PC-9 (cell line): ENCODE measurements at regions not wholly inside any gene's neighbourhood (a gene's known extent, or its start where the extent isn't known, plus 50 kb on each side); places are given as distances from the start of the nearest gene placed in this dataset.

ENCODE experiments used
- BruUV-seq: library from RNA; stranded (reverse); fragments of 400-500 nt; replicated peaks from 2 replicates; lab custom pipeline; 2021; lab: Mats Ljungman, UMichigan
- CTCF ChIA-PET: fragments of 300-600 bp; sonication (Branson Sonifier 250); formaldehyde crosslinking; loops from one replicate; lab custom pipeline; 2022; ENCODE audit warnings: antibody characterized with exemption; lab: Charles Lee
- POLR2A ChIA-PET: fragments of 300-600 bp; sonication (Branson Sonifier 250); formaldehyde crosslinking; loops from one replicate; lab custom pipeline; 2022; ENCODE audit warnings: antibody characterized with exemption; ENCODE audit not compliant: unreplicated experiment; lab: Charles Lee
- DNase-seq, 2 experiments: peaks; one replicate each; pipeline versions ENCODE4 v3.0.0 to v3.0.0-alpha.2; 2015 to 2022; ENCODE audit warnings: mixed read lengths in 1 of 2
- H2AFZ ChIP-seq: fragments of 200-600 bp; sonication (generic); 2 replicates; pipeline ENCODE4 v1.8.1; 2017; ENCODE audit warnings: antibody characterized with exemption
- H3F3A ChIP-seq: fragments of 200-600 bp; sonication (generic); 2 replicates; pipeline ENCODE4 v1.8.1; 2017; ENCODE audit warnings: antibody characterized with exemption, mild to moderate bottlenecking, low read depth; ENCODE audit not compliant: insufficient read depth
- H3K27ac ChIP-seq: fragments of 200-600 bp; sonication (generic); 2 replicates; pipeline ENCODE4 v1.6.1; 2016; ENCODE audit warnings: mixed run types
- H3K27me3 ChIP-seq: fragments of 200-600 bp; sonication (generic); 2 replicates; pipeline ENCODE4 v1.6.1; 2016; ENCODE audit warnings: low read depth, mixed run types; ENCODE audit not compliant: insufficient read depth
- H3K36me3 ChIP-seq: fragments of 200-600 bp; sonication (generic); 2 replicates; pipeline ENCODE4 v1.6.1; 2016; ENCODE audit warnings: low read depth, mixed run types
- H3K4me1 ChIP-seq: fragments of 200-600 bp; sonication (generic); replicated peaks from 2 replicates; pipeline ENCODE4 v1.6.1; 2016; ENCODE audit warnings: mixed run types; ENCODE audit not compliant: insufficient read depth
- H3K4me2 ChIP-seq: fragments of 200-600 bp; sonication (generic); 2 replicates; pipeline ENCODE4 v1.6.1; 2017; ENCODE audit warnings: mixed run types
- H3K4me3 ChIP-seq: fragments of 200-600 bp; sonication (generic); 2 replicates; pipeline ENCODE4 v1.6.1; 2016; ENCODE audit warnings: mixed run types
- H3K79me2 ChIP-seq: fragments of 200-600 bp; sonication (generic); 2 replicates; pipeline ENCODE4 v1.6.1; 2017; ENCODE audit warnings: low read depth, mixed run types
- H3K9me2 ChIP-seq: fragments of 200-600 bp; sonication (generic); 2 replicates; pipeline ENCODE4 v1.8.1; 2017; ENCODE audit warnings: mild to moderate bottlenecking; ENCODE audit not compliant: insufficient read depth
- H3K9me3 ChIP-seq: fragments of 200-600 bp; sonication (generic); 2 replicates; pipeline ENCODE4 v1.8.1; 2016; ENCODE audit warnings: low read depth; ENCODE audit not compliant: insufficient read depth
- H4K20me1 ChIP-seq: fragments of 200-600 bp; sonication (generic); 2 replicates; pipeline ENCODE4 v1.8.1; 2017; ENCODE audit not compliant: insufficient read depth
- CTCF ChIP-seq: fragments of 200-600 bp; sonication (generic); conservative IDR thresholded peaks from 2 replicates; pipeline ENCODE4 v1.6.1; 2017; ENCODE audit warnings: mixed run types, antibody characterized with exemption, mild to moderate bottlenecking, moderate library complexity
- EZH2 ChIP-seq: fragments of 200-600 bp; sonication (generic); IDR thresholded peaks from 2 replicates; pipeline ENCODE4 v1.8.0; 2017; ENCODE audit warnings: antibody characterized with exemption, low read depth
- intact Hi-C: fragments of 100-400 bp; cut with micrococcal nuclease; formaldehyde crosslinking; loops from one replicate; pipeline ENCODE4 v1.10.0; 2022; ENCODE audit not compliant: unreplicated experiment

DNA sequence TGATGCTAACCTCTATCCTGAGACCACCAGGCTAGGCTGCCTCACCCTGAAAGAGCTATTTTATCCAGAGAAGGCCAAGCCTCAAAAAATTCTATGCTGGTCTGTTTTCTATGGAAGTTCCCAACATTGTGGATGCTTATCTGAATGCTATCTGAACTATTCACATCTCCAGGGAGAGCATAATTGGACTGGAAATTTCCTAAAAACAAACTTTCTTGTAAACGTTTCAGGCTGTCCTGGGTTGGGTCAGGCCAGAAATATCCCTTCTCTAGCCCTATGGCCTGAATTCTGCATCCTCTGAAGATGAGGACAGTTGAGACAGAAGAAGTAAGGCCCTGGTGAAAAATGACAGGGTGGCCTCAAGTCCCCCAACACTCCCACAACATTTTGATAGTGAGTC is 706.4 kb upstream of the NR2F2 start:
- no peaks in the 10 kb centered on the region for H4K20me1 ChIP-seq
- H3K4me1 ChIP-seq: no peaks in the 10 kb centered on the region
- BruUV-seq: no TSS peak
- intact Hi-C loops: no loop called here
- TF ChIP-seq EZH2 (no peak), CTCF (no peak)
- H3K27me3 ChIP-seq: no peaks in the 10 kb centered on the region
- no peaks in the 10 kb centered on the region for H3K9me2 ChIP-seq
- no peak for DNase-seq
- H2AFZ ChIP-seq: no peak overlapping the region
- H3K79me2 ChIP-seq: no peaks in the 10 kb centered on the region
- no peak overlapping the region for H3K4me3 ChIP-seq
- no peaks in the 10 kb centered on the region for H3K36me3 ChIP-seq
- H3K4me2 ChIP-seq: no peak overlapping the region
- ChIA-PET POLR2A (no interaction called here), CTCF (no interaction called here)
- no peaks in the 10 kb centered on the region for H3K9me3 ChIP-seq
- no peaks in the 10 kb centered on the region for H3F3A ChIP-seq
- H3K27ac ChIP-seq: no peak overlapping the region

DNA sequence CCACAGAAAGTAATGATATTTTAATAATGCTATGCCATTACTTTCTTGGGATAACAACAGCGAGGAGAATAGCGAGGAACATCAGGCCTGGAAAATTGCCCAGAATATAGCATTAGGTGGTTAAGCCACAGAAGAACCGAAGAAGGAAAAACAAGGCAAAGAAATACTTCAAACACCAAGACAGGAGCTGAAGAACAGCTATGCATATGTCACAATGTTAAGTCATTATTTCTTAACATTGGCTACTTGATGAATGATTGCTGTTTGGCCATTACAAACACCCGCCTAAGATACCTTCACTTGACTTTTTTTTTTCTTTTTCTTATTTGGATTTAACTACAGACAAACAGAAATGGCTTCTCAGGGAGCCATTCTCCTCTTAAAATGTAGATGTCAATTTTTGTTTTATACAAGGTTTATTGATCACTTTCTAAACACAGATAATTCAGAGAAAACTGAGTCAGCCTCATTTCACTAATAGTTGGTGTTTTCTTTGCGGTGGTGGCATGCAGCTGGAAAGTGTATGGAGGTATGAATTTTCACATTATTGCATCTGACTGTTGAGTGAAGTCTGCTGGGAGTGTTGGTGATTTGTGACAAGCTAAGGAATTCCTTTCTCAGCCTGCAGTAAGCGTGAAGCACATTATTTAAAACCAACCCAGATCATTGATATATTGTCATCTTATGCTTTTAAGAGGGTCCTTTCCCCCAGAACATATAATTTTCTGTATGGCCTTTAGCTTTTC is 705.7 kb upstream of the NR2F2 start:
- TF ChIP-seq CTCF (no peak), EZH2 (no peak)
- Histone ChIP-seq H4K20me1 (no peaks in the 10 kb centered on the region), H3K4me1 (no peaks in the 10 kb centered on the region), H3K27ac (no peak overlapping the region), H3F3A (no peaks in the 10 kb centered on the region), H2AFZ (no peak overlapping the region), H3K27me3 (no peaks in the 10 kb centered on the region), H3K36me3 (no peaks in the 10 kb centered on the region), H3K9me2 (no peaks in the 10 kb centered on the region), H3K4me3 (no peak overlapping the region), H3K4me2 (no peak overlapping the region), H3K79me2 (no peaks in the 10 kb centered on the region), H3K9me3 (no peaks in the 10 kb centered on the region)
- DNase-seq: no peak
- intact Hi-C loops: no loop called here
- ChIA-PET POLR2A (no interaction called here), CTCF (no interaction called here)
- BruUV-seq: no TSS peak

DNA sequence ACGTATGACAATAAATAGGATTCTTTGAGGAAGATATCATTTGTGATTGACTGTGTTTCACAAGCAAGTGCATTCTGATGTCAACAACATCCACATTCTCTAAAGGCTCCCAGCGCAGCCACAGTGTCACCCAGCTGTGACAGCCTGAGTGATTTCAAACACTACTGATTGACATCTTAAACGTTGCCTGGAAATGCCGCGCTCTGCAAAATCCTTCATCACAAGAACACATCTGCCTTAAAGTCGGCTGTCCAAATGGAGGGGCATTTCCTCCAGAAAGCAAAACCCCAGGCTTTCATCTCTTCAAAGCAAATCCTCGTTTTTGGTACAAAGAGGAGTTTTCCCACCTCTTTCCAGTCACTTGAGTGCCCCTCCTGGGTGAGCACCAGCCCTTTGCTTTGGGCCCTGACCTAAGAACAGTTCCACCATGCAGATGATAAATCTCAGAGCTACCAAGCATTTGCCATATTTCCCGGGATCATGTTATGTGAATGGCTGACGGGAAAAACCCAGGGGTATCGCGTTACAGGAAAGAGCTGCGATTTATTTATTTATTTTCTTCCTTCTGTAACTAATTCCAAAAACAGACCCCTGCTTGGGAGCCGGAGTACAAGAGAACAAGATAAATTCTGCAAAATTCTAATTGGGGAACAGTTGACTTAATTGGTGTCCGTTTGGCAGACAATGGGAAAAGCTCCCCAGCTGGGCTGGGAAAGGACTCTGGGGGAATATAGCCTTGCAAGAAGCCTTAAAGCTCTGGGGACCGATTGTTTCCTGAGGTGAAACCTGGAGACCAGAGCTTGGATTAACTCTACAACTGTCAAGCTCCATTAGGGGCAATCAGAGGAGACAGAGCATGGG is 703.8 kb upstream of the NR2F2 start:
- Histone ChIP-seq H3K4me3 (no peak overlapping the region), H3K4me2 (no peak overlapping the region), H3K36me3 (no peaks in the 10 kb centered on the region), H3K79me2 (no peaks in the 10 kb centered on the region), H3K9me3 (peaks cover 7% of the 10 kb centered on the region; the same call in 1 of the 2 replicates), H3K4me1 (no peaks in the 10 kb centered on the region), H3K27me3 (no peaks in the 10 kb centered on the region), H2AFZ (no peak overlapping the region), H3K9me2 (no peaks in the 10 kb centered on the region), H4K20me1 (no peaks in the 10 kb centered on the region), H3F3A (no peaks in the 10 kb centered on the region), H3K27ac (no peak overlapping the region)
- CTCF ChIA-PET: no interaction called here
- TF ChIP-seq EZH2: no peak
- TF ChIP-seq CTCF: no peak
- no TSS peak for BruUV-seq
- intact Hi-C loops: no loop called here
- no peak for DNase-seq
- POLR2A ChIA-PET: no interaction called here
